HG03097 (cell line): ENCODE measurements at regions not wholly inside any gene's neighbourhood (a gene's known extent, or its start where the extent isn't known, plus 50 kb on each side); places are given as distances from the start of the nearest gene placed in this dataset.
"Not testable (repeated sequence)": the region's sequence is repeated elsewhere in the genome, so short reads cannot be mapped to it uniquely, and the experiment has no call there.

Experiments
- ATAC-seq: cut with Tn5 transposase; IDR thresholded peaks from one replicate; pipeline ENCODE4 v1.9.1; 2021; ENCODE audit not compliant: unreplicated experiment, low FRiP score

DNA sequence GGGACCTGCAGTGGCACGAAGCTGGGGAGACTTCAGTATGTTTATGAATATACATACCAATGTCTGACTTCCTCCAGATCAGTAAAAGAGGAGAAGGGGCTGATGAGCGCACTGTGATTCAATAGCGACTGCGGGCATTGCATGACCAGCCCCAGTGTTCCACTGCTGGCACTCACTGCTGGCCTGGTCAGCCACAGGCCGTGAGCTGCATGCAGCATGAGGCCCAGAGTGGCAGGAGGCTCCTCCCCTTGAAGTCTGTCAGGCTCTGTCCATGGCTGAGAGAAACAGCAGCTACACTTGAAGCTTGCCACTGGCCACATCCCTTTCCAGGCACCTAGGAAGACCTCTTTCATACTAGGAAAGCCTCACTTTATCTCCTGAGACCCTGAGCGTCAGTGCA lies 265.9 kb upstream of the CDYL start:
- ATAC-seq, result no peak

DNA sequence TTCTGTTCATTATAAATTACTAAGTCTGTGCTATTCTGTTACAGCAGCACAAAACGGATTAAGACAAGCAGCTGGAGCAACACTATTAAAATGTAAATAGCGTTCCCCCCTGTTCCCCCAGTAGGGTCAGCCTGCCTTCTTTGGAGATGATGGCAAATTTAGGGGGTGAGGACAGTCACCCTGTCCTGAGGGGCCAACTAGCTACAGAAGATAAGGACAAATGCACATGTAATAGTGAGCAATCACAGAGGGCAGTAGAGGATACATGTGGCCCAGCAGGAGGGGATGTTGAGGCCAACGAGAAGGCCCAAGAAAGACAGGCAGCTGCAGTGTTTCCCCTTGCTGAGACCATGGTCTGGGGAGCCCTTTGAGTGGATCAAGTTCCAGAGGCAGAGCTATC lies 266.7 kb upstream of the CDYL start:
- no peak for ATAC-seq

DNA sequence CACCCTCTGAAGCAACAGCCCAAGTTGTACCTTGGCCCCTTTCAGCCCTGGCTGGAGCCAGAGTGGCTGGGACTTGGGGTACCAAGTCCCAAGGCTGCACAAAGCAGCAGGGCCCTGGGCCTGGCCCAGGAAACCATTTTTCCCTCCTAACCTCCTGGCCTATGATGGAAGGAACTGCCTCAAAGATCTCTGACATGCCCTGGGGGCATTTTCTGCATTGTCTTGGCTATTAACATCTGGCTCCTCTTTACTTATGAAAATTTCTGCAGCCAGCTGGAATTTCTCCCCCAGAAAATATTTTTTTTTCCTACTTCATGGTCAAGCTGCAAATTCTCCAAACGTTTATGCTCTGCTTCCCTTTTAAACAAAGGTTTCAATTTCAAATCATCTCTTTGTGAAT lies 269.4 kb upstream of the CDYL start:
- no peak for ATAC-seq

- ATAC-seq, result no peak
These were observed 270.0 kb upstream of the CDYL start for GRCh38 chr6:4506223-4506622.

- ATAC-seq, result no peak
These were observed 271.5 kb upstream of the CDYL start for GRCh38 chr6:4504700-4505099.

- ATAC-seq, result no peak
These were observed 272.5 kb upstream of the CDYL start for GRCh38 chr6:4503700-4504099.

- no peak for ATAC-seq
These were observed 279.9 kb upstream of the CDYL start for GRCh38 chr6:4496284-4496683.

- no peak for ATAC-seq
These were observed 284.5 kb upstream of the CDYL start for GRCh38 chr6:4491501-4492260.

DNA sequence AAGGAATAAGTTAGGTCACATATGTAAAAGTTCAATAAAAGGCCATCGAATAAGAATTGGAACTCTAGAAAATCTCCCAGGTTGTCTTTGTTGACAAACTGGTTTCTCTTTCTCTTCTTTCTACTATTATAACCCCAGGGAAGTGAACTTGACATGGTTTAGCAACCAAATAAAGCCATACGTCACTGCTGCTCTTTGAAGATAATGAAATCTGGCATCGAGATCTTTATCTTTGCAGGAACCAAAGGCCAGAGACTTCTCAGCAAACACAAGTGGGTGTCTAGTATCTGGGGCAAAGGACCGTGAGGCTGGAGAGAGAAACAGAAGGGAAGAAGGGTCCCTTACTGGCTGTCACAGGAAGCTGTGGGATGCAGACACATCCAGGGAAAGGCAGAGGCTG lies 286.7 kb upstream of the CDYL start:
- ATAC-seq, result no peak

DNA sequence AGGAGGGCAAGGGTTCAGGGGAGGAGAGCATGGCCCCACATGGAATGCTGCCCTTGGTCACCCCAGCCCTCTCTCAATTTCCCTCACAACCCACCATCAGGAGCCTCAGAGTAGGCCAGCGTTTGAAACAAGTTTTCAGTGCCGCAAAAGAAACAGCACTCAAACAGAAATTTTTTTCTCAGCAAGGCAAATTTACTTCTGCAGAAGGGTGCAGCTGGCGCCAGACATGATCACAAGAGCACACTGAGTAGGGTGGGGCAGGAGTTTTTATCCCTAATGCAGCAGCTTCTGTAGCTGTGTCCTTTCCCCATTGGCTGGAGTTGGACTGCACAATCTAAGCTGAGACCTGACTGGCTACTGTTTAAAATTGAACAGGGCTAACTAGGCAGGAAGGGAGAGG lies 287.8 kb upstream of the CDYL start:
- no peak for ATAC-seq

DNA sequence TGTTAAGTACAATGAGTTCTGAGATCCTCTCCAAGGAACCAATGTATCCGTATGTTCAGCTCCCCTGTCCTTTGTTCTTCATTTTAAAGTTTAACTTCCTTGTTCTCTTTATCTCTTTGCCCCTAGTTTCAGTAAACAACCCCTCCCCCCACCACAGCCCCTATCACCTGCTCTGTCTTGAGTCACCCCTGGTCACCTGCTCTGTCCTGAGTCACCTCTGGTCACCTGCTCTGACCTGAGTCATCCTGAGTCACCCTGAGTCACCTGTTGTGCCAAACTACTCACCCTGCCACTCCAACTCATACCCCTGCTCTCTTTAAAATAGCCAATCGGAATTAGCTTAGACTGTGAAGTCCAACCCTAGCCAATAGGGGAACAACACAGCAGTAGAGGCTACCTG lies 288.7 kb upstream of the CDYL start:
- no peak for ATAC-seq

- no peak for ATAC-seq
These were observed 289.5 kb upstream of the CDYL start for GRCh38 chr6:4486568-4487315.

- ATAC-seq, result no peak
These were observed 290.5 kb upstream of the CDYL start for GRCh38 chr6:4485735-4486134.

GRCh38 chr6:4482461-4482860 lies 293.7 kb upstream of the CDYL start:
- ATAC-seq, result no peak

GRCh38 chr6:4480788-4481735 lies 295.1 kb upstream of the CDYL start:
- ATAC-seq, result no peak

- no peak for ATAC-seq
These were observed 298.1 kb upstream of the CDYL start for GRCh38 chr6:4478098-4478497.

- no peak for ATAC-seq
These were observed 301.4 kb upstream of the CDYL start for GRCh38 chr6:4474810-4475209.

DNA sequence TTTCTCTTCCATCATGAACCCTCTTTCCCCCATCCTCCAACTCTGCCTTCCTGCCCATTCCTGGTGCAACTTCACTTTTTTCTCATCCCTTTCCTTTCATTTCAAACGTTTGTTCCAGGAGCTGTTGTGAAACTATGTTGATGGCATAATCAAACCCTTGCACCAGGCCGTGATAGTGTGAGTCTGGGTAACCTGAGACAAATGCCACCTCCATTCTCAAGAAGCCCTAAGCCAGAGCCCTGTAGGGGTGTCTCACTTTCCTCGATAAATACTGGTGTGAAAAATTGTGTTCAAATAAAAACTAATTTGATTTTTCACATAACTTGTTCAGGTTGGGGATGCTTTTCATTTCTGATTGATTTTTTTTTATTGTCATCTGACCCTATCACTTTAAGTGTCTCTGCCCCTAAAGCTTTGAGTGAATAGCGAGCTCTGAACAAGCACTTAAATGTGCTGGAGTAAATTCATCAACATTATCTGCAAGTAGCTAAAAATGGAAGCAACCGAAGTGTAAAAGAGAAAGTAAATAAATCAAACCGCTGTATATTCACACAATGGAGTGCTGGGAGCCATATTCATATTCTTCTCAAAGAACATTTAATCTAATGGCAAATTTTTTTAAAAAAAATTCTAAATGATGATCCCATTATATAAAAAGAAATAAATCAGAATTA lies 303.1 kb upstream of the CDYL start:
- ATAC-seq, result no peak

DNA sequence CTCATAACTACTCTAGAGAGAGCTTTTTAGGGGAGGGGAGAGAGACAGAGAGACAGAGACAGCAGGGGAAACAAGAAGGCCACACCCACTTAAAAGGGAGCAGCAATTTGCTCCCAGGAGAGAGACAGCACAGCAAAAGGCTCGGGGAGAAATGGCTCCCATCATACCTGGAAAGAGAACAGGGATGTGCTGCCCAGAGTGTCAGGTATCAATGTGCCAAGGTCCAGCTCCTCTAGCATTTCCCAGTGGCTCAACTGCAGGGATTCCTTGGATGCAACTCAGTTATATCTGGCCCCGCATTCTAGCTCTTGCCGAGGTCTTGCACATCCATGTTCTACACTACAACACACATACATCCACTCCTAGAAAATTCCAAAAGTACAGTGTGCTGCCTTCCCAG lies 304.0 kb upstream of the CDYL start:
- no peak for ATAC-seq

DNA sequence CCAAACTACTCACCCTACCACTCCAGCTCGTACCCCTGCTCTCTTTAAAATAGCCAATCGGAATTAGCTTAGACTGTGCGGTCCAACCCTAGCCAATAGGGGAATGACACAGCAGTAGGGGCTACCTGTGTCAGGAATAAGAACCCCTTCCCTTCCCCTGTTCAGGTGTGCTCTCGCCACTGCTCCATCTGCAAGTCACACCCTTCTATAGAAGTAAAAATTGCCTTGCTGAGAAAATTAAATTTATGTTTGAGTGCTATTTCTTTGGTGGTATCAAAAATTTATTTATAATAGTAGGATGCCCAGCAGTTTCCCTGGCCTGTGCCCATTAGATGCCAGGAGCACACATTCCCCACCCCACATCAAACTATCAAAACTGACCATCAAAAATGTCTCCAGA lies 304.7 kb upstream of the CDYL start:
- ATAC-seq, result not testable (repeated sequence)
